Ishikawa (cell line): ENCODE measurements at regions not wholly inside any gene's neighbourhood (a gene's known extent, or its start where the extent isn't known, plus 50 kb on each side); places are given as distances from the start of the nearest gene placed in this dataset.

ENCODE experiments used
- CEBPB ChIP-seq: IDR thresholded peaks from 2 replicates; pipeline ENCODE4 v1.6.1; 2012
- CREB1 ChIP-seq: IDR thresholded peaks from 2 replicates; pipeline ENCODE4 v1.6.1; 2012; ENCODE audit warnings: low read depth
- EGR1 ChIP-seq: IDR thresholded peaks from 2 replicates; pipeline ENCODE4 v1.6.1; 2012
- EP300 ChIP-seq: IDR thresholded peaks from 2 replicates; pipeline ENCODE4 v1.6.1; 2012; ENCODE audit warnings: borderline replicate concordance
- FOXM1 ChIP-seq: IDR thresholded peaks from 2 replicates; pipeline ENCODE4 v1.6.1; 2012; ENCODE audit warnings: low read depth, borderline replicate concordance
- MAX ChIP-seq: IDR thresholded peaks from 2 replicates; pipeline ENCODE4 v1.6.1; 2012
- NFIC ChIP-seq: IDR thresholded peaks from 2 replicates; pipeline ENCODE4 v1.6.1; 2012
- RAD21 ChIP-seq: IDR thresholded peaks from 2 replicates; pipeline ENCODE4 v1.6.1; 2012; ENCODE audit warnings: low read depth
- TAF1 ChIP-seq: IDR thresholded peaks from 2 replicates; pipeline ENCODE4 v1.6.1; 2012; ENCODE audit warnings: low read depth, mild to moderate bottlenecking
- TCF12 ChIP-seq: IDR thresholded peaks from 2 replicates; pipeline ENCODE4 v1.6.1; 2012; ENCODE audit warnings: low read depth
- TEAD4 ChIP-seq: IDR thresholded peaks from 2 replicates; pipeline ENCODE4 v1.6.1; 2012
- YY1 ChIP-seq: IDR thresholded peaks from 2 replicates; pipeline ENCODE4 v1.6.1; 2012; ENCODE audit warnings: low read depth
- ZBTB7A ChIP-seq: IDR thresholded peaks from 2 replicates; pipeline ENCODE4 v1.6.1; 2012; ENCODE audit warnings: low read depth
- TF ChIP-seq, protein P1 (sequence below): IDR thresholded peaks from 2 replicates; pipeline ENCODE4 v1.6.1; 2012; ENCODE audit warnings: low read depth, mild to moderate bottlenecking
- TF ChIP-seq, protein P2 (sequence below): IDR thresholded peaks from 2 replicates; pipeline ENCODE4 v1.6.1; 2012

GRCh38 chr1:185409345-185409744 is 92.3 kb upstream of the IVNS1ABP start:
- TF ChIP-seq CREB1 (no peak), CEBPB (no peak), EGR1 (no peak)

- TF ChIP-seq FOXM1 (no peak), TCF12 (no peak), NFIC (no peak), RAD21 (no peak), CREB1 (no peak), TAF1 (no peak), YY1 (no peak), EGR1 (no peak), EP300 (no peak)
- TF ChIP-seq, protein P1, sequence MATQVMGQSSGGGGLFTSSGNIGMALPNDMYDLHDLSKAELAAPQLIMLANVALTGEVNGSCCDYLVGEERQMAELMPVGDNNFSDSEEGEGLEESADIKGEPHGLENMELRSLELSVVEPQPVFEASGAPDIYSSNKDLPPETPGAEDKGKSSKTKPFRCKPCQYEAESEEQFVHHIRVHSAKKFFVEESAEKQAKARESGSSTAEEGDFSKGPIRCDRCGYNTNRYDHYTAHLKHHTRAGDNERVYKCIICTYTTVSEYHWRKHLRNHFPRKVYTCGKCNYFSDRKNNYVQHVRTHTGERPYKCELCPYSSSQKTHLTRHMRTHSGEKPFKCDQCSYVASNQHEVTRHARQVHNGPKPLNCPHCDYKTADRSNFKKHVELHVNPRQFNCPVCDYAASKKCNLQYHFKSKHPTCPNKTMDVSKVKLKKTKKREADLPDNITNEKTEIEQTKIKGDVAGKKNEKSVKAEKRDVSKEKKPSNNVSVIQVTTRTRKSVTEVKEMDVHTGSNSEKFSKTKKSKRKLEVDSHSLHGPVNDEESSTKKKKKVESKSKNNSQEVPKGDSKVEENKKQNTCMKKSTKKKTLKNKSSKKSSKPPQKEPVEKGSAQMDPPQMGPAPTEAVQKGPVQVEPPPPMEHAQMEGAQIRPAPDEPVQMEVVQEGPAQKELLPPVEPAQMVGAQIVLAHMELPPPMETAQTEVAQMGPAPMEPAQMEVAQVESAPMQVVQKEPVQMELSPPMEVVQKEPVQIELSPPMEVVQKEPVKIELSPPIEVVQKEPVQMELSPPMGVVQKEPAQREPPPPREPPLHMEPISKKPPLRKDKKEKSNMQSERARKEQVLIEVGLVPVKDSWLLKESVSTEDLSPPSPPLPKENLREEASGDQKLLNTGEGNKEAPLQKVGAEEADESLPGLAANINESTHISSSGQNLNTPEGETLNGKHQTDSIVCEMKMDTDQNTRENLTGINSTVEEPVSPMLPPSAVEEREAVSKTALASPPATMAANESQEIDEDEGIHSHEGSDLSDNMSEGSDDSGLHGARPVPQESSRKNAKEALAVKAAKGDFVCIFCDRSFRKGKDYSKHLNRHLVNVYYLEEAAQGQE: no peak
Measured at GRCh38 chr1:185408700-185409270, 91.7 kb upstream of the IVNS1ABP start.

GRCh38 chr1:185406691-185407009 is 89.6 kb upstream of the IVNS1ABP start:
- TF ChIP-seq CEBPB (no peak), CREB1 (no peak), MAX (no peak), EGR1 (no peak), TEAD4 (no peak), EP300 (no peak), FOXM1 (no peak), YY1 (no peak), TAF1 (no peak)
- TF ChIP-seq, protein P1: no peak

DNA sequence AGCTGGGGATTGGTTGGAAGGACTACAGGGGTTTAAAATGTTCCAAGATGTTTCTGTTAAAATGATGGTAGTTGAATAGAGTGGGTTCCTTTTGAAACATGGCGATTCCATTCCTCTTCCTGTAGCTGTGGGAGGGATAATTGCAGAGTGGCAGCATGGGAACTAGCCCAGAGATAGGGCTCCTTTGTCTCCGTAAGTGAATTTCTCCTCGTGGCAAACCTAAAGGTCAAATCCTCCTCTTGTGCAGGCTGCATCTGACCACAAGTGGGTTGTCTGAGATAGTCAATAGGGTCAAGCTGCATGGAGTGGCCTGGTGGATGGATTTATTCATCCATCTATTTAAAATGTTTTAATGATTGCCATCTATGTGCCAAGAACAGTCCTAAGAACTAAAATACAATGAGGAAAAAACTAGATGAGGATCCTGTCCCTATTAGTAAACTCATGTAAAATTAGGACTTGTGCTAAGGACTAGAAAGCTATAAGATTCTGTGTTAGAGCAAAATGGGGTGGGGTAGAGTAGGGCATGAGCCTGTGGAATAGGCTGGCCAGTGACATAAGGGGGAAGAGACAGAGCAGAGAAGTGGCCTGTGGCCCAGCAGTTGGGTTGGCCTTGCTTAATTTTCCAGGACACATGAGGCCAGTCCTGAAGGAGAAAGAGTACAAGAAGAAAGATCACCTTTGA is 89.1 kb upstream of the IVNS1ABP start:
- TF ChIP-seq RAD21 (no peak), EP300 (no peak), ZBTB7A (no peak), NFIC (no peak), MAX (no peak), TEAD4 (no peak), CREB1 (no peak)

GRCh38 chr1:185404907-185405568 is 88.0 kb upstream of the IVNS1ABP start:
- TF ChIP-seq TCF12 (no peak), ZBTB7A (no peak), CEBPB (no peak), RAD21 (no peak), NFIC (no peak), EP300 (no peak), EGR1 (no peak)
- TF ChIP-seq, protein P2, sequence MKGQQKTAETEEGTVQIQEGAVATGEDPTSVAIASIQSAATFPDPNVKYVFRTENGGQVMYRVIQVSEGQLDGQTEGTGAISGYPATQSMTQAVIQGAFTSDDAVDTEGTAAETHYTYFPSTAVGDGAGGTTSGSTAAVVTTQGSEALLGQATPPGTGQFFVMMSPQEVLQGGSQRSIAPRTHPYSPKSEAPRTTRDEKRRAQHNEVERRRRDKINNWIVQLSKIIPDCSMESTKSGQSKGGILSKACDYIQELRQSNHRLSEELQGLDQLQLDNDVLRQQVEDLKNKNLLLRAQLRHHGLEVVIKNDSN: no peak
- TF ChIP-seq, protein P1: no peak
